Epithelial cell of esophagus (primary cell): ENCODE measurements at regions not wholly inside any gene's neighbourhood (a gene's known extent, or its start where the extent isn't known, plus 50 kb on each side); places are given as distances from the start of the nearest gene placed in this dataset.

Source experiments
- DNase-seq: peaks from one replicate; pipeline ENCODE4 v3.0.0; 2010; ENCODE audit warnings: low read depth
- H3K4me3 ChIP-seq: 2 replicates; pipeline ENCODE4 v1.5.1; 2011; ENCODE audit warnings: mild to moderate bottlenecking, low read length, control low read depth
- TF ChIP-seq, protein P1 (sequence below): IDR thresholded peaks from 2 replicates; pipeline ENCODE4 v1.5.1; 2011; ENCODE audit warnings: low read depth, mild to moderate bottlenecking, low read length, control low read depth, inconsistent platforms; ENCODE audit not compliant: insufficient read depth; ENCODE audit errors: missing control alignments

DNA sequence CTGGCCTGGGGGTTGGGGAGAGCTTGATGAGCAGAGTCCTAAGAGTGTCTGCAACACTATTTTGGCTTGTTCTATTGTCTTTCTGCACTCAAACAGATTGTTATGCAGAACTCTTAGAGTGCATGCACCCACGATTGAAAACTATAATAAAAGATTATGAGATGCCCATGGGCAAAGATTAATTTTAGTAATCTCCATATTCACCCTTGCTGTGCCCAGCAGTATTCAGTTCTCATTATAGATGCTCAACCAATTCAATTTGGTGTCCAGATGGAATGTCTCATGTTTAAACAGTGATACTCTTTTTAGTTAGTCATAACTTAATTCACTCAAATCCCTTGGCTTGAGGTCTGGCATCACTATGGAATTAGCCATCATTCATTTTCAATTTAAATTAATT lies 952.5 kb downstream of the CDH8 start:
- TF ChIP-seq, protein P1, sequence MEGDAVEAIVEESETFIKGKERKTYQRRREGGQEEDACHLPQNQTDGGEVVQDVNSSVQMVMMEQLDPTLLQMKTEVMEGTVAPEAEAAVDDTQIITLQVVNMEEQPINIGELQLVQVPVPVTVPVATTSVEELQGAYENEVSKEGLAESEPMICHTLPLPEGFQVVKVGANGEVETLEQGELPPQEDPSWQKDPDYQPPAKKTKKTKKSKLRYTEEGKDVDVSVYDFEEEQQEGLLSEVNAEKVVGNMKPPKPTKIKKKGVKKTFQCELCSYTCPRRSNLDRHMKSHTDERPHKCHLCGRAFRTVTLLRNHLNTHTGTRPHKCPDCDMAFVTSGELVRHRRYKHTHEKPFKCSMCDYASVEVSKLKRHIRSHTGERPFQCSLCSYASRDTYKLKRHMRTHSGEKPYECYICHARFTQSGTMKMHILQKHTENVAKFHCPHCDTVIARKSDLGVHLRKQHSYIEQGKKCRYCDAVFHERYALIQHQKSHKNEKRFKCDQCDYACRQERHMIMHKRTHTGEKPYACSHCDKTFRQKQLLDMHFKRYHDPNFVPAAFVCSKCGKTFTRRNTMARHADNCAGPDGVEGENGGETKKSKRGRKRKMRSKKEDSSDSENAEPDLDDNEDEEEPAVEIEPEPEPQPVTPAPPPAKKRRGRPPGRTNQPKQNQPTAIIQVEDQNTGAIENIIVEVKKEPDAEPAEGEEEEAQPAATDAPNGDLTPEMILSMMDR: no peak
- no peak for DNase-seq
- H3K4me3 ChIP-seq: no peak overlapping the region

DNA sequence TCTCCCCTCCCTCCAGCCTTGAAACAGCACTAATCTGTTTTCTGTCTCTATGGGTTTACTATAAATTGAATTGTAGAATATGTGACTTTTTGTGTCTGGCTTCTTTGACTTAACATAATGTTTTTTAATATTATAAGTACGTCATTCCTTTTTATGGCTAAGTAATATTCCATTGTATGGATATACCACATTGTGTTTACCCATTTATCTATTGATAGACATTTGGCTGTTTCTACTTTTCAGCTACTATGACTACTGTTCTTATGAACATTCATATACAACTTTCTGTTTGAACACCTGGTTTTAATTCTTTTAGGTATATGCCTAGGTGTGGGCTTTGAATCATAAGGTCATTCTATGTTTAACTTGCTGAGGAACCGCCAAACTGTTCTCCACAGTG lies 961.9 kb downstream of the CDH8 start:
- no peak for DNase-seq
- TF ChIP-seq, protein P1: no peak
- H3K4me3 ChIP-seq: no peak overlapping the region

DNA sequence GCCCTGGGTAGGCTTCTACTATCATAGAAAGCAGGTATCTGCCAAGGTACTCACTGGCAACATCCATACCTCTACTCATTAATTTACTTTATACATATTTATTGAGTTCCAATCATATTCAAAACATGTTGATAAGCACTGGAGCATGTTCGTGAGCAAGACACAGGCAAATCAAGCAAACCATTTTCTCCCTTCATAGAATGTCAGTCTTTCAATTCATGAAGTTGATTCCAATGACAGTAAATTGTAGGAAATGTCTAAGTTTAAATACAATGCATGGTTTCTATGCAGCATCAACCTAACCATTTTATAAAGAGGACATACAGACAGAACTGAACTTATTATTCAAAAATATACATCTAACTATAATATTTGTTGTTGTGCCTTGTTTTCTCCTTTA lies 978.6 kb downstream of the CDH8 start:
- no peak for DNase-seq
- TF ChIP-seq, protein P1: no peak

DNA sequence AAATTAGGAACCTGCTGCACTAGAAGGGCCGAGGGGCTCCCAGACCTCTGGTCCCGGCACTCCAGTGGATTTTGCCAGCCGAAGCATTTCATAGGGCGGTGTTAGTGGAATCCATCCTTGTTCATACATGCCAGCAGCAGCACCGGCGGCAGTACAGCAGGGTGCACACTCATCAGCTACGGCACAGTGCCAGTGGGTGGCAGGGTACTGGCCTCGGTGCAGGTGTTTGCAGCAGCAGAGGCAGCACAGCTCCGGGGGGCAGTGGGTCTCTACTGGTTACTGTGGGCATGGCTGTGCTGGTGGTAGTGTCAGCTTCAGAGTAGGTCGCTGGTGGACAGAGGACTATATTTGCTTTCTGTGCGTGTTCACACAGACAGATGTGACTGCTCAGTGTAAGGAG lies 985.7 kb downstream of the CDH8 start:
- DNase-seq: no peak
- H3K4me3 ChIP-seq: no peak overlapping the region
- TF ChIP-seq, protein P1: no peak

More for the DNA sequence above, 978.6 kb downstream of the CDH8 start:
- H3K4me3 ChIP-seq: no peak overlapping the region

DNA sequence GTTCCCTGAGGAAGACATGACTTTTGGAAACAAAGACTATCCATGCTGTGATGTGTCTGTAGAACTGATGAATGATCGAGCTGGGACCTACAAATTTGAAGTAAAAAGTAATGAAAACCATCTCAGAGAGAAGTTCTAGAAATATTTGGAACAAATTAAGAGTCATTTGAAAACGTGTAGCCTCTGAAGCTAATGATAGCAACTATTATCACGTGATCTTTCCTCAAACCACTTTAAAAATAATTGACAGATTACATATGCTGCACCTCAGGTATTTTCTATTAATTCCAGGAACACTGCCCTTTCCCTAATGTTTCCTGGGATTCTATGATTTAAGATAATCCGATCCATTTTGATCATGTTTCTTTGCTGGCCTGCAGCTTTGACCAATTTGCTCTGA lies 990.3 kb downstream of the CDH8 start:
- TF ChIP-seq, protein P1: no peak
- DNase-seq: no peak
- H3K4me3 ChIP-seq: no peak overlapping the region

DNA sequence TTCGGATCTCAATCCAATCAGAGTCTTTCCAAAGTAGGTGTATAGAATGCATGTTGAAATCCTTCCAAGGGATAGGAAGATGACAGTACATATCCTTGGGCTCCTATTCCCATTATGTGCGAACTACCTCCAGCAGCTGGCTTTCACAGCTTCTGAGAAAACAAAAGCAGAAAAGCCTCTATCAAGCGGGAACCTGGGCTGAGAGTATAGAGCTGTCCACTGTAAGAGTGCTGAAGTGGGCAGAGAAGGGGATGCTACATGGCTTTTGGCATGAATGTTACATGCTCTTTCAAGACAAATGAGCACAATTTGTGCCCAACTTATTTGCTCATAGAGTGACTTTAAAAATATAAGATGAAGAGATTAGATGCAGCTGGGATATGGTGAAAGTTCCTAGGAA lies 993.5 kb downstream of the CDH8 start:
- no peak overlapping the region for H3K4me3 ChIP-seq
- DNase-seq: peak; percentile 1
- TF ChIP-seq, protein P1: no peak

DNA sequence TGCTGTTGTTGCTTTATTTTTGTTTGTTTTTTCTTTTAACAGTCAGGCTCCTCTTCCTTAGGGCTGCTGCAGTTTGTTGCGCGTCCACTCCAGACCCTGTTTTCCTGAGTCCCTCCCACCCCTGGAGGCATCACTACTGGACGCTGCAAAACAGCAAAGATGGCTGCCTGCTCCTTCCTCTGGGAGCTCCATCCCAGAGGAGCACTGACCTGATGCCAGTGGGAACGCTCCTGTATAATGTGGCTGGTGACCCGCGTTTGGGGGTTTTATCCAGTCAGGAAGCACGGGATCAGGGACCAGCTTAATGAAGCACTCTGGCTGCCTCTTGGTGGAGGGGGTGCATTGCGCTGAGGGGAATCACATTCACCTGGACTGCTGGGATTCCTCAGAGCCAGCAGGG lies 1005.6 kb downstream of the CDH8 start:
- H3K4me3 ChIP-seq: no peak overlapping the region
- TF ChIP-seq, protein P1: no peak
- no peak for DNase-seq
